Activated CD8-positive, alpha-beta memory T cell treated with anti-CD3 and anti-CD28 coated beads for 1 hour (primary cell): ENCODE measurements at regions not wholly inside any gene's neighbourhood (a gene's known extent, or its start where the extent isn't known, plus 50 kb on each side); places are given as distances from the start of the nearest gene placed in this dataset.
"Not testable (repeated sequence)": the region's sequence is repeated elsewhere in the genome, so short reads cannot be mapped to it uniquely, and the experiment has no call there.

Experiments used
- DNase-seq, 2 donors: peaks; one replicate each; pipeline ENCODE4 v3.0.0-alpha.2; 2020; ENCODE audit warnings: low read depth in 1 of 2; ENCODE audit errors: extremely low read depth in 1 of 2

- DNase-seq, result no peak
Observed at GRCh38 chr14:85892251-85892650, 362.3 kb downstream of the FLRT2 start.

DNA sequence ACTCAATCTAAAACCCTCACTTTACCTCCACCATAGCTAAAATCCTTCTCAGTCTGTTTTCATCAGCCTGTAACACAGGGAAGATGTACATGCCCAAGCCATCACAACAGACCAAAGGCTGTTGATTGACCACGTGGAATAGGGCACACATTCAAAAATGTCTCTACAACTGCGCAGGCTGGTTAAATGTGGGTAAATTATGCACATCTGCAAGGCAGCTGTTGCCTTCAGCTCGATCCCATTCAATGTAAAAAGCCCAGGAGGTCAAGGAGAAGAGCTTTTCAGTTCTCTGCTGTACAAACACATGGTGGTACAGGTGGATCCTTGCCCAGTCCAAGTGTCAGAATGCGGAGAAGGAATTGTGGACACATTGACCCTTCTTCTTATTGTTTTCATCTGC, 354.0 kb downstream of the FLRT2 start:
- DNase-seq, result no peak

GRCh38 chr14:85883101-85883500, 353.2 kb downstream of the FLRT2 start:
- DNase-seq, result no peak

DNA sequence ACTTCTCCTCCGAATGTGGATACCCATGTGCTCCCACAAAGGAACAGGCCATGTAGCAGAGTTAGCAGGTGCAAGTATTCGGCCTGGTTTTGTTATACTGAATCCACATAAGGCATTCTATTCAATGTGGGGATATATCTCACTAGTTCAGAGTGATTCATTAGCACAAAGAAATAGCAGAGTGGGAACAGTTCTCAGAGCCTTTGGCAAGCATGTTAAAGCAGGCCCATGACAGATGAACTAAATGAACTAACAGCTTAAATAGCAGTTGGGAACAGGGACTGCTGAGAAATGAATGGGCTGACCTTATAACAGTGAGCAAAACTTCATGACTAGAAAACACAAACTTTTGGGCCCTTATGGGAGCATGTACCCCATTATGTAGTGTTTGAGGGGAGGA, 352.0 kb downstream of the FLRT2 start:
- no peak for DNase-seq

DNA sequence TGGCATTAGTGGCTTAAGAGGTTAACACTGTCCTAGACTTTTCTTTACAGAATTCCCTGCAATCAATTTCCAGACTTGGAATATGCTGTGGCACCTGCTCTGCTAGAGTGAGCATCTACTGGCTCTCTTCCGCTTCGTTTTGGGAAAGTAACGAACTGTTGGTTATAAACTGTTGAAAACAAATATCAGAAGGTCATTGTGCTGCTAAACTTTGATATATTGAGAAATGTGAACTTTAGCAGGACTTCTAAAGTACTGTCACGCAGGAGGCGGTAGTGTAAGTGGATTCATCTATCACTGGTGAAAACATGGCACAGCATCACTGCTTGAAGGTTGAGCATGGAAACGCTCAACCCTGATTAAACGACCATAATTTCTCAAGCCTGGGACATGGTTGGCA, 348.9 kb downstream of the FLRT2 start:
- DNase-seq, result no peak

GRCh38 chr14:85873006-85873405, 343.1 kb downstream of the FLRT2 start:
- no peak for DNase-seq

DNA sequence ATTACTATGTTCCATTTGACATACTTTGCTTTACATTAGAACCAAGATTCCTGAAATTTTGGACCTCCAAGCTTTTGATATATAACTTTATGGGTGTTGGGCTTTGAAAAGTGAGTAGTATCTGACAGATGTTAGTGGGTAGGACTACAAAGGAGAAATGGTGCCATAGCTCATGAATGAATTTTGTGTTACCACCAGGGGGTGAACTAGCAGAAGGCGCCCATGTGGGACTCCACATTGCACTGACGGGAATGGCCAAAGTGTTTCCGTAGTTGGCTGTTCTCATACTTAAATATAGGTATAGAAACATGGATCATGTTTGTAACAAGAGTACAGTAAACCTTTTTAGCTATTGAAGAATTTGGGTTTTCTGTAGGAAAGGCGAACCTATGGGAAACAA, 337.5 kb downstream of the FLRT2 start:
- no peak for DNase-seq

DNA sequence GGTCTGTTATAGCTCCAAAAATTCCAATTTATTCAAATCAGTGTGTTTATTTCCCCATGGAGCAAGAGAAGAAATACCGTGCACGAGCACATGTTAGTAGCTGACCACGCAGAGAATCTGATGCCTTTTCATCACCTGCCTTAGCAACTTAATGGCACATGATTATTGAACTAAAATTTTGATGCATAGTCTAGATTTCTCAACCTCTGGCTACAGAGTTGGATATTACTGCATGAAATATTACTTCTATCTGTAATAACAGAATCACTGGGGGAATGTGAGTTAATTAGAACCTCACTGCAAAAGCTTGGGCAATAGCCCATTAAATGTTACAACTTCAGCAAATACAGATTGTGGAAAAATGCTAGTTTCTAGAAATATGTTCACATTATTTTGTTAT, 335.8 kb downstream of the FLRT2 start:
- DNase-seq, result no peak

DNA sequence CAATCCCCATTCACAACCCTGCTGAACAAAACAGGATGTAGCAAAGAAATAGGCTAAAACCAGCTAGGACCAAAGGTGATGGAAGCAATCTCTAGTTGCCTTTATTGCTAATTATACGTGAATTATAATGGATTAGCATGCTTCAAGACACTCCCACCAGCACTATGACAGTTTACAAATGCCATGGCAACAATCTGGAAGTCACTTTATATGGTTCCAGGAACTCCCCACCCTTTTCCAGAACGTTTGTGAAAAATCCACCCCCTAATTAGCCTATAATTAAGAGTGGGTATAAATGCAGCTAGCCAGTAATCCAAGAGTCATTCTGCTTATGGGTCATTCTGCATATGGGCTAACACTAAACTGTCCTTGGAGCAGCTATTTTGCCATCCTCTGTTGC, 328.7 kb downstream of the FLRT2 start:
- no peak for DNase-seq

GRCh38 chr14:85856430-85856829, 326.5 kb downstream of the FLRT2 start:
- DNase-seq, result no peak

GRCh38 chr14:85853996-85854526, 324.1 kb downstream of the FLRT2 start:
- DNase-seq, result no peak

GRCh38 chr14:85852906-85853305, 323.0 kb downstream of the FLRT2 start:
- DNase-seq, result no peak

- DNase-seq, result not testable (repeated sequence)
Observed at GRCh38 chr14:85852123-85852522, 322.2 kb downstream of the FLRT2 start.

- DNase-seq, result not testable (repeated sequence)
Observed at GRCh38 chr14:85830549-85830948, 300.6 kb downstream of the FLRT2 start.

DNA sequence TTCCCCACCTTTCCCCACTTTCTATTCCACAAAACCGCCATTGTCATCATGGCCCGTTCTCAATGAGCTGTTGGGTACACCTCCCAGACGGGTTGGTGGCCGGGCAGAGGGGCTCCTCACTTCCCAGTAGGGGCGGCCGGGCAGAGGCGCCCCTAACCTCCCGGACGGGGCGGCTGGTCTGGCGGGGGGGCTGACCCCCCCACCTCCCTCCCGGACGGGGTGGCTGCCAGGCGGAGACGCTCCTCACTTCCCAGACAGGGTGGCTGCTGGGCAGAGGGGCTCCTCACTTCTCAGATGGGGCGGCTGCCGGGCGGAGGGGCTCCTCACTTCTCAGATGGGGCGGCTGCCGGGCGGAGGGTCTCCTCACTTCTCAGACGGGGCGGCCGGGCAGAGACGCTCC, 299.7 kb downstream of the FLRT2 start:
- not testable (repeated sequence) for DNase-seq

- no peak for DNase-seq
Observed at GRCh38 chr14:85824526-85824925, 294.6 kb downstream of the FLRT2 start.

DNA sequence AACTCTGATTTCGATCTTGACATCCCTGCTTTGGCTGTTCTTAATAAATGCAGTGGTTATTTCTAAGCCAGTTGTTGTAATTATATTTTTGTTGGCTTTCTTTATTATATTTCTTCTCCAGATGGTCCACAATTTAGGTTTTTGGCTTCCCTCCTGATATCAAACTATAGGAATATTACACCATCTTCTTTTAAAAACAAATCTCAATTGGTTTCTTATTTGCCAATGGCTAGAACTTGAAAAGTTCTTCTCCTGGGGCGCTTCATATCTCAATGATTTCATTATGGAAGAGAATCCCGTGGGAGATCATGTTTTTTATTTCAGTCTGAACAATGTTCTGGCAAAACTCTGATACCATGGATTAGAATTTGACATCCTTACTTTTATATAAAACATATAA, 292.3 kb downstream of the FLRT2 start:
- DNase-seq, result no peak

- DNase-seq, result no peak
Observed at GRCh38 chr14:85817430-85817829, 287.5 kb downstream of the FLRT2 start.

DNA sequence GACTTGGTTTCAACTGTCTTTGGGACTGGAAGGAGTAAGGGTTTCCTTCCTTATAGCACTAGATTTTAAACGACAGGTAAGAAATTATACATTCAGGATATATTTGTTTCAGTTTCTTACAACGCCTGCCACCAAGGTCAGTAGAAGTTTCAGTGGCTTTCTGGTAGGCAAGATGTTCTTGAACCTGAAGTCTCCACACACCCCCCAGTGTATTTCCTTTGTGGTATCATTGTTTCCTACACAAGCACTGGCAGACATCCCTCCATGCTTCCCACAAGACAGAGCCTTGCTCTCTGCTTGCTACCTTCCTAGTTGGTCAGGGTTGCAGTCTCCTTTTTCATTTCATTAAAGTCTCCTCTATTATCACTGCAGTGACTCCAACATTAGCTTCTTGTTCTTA, 283.1 kb downstream of the FLRT2 start:
- no peak for DNase-seq

GRCh38 chr14:85811340-85811739, 281.4 kb downstream of the FLRT2 start:
- no peak for DNase-seq

DNA sequence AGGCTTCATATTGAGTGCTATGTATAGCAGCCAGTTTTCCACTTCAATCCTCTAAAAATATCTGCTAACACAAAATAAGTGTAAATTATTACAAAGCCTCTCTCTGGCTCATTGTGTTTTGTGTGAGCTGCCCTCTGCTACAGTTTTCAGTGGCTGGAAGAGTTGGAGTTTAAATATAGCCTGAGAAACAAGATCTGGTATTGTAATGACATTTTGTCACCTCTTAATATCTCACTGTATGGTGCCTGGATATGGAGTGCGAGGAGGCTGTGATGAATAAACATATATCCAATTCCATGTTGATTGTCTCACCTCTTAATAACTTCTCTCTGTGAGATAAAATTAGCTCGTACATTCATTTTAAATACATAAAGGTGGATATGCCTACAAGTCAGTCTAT, 269.7 kb downstream of the FLRT2 start:
- no peak for DNase-seq

GRCh38 chr14:85798856-85799255, 268.9 kb downstream of the FLRT2 start:
- DNase-seq, result no peak

DNA sequence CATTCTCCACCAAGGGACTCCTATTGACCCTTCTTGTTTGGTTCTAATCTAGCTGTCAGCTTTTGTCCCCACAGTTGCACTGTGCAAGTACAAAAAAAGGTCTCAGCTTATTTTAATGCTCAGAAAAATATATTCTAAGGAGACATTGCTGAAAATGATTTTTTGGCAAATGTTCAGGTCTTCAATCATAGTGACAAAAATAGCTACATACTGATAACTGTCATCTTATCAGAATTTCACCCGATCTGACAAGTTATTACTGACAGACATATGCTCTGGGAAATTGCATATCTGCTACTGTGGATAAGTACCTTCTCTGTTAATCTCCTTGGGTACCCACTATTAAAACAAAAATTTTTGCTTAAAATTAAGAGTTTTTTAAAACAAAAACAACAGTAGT, 263.6 kb downstream of the FLRT2 start:
- no peak for DNase-seq

DNA sequence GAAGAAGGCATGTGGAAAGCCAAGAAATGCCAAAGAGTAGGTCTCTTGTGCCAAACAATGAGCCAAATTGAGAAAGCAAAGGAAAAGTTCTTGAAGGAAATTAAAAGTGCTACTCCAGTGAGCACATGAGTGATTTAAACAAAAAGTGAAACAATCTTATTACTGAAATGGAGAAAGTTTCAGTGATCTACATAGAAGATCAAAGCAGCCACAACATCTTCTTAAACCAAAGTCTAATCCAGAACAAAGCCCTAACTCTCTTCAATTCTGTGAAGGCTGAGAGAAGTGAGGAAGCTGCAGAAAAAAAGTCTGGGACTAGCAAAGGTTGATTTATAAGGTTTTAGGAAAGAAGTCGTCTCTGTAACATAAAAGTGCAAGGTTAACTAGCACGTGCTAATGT, 259.6 kb downstream of the FLRT2 start:
- no peak for DNase-seq
